ENCODE measurements at regions not wholly inside any gene's neighbourhood (a gene's known extent, or its start where the extent isn't known, plus 50 kb on each side); places are given as distances from the start of the nearest gene placed in this dataset.
"Not testable (repeated sequence)": the region's sequence is repeated elsewhere in the genome, so short reads cannot be mapped to it uniquely, and the experiment has no call there.

GRCh38 chr5:12578803-12579202, 674.6 kb upstream of the CTNND2 start:
- H2BK12ac ChIP-seq (ENCODE audit: low read depth, low read length); H3K4me3 ChIP-seq (ENCODE audit: extremely low read depth in 1 of 4, insufficient read depth in 2 of 4, low read depth in 3 of 4, low read length in 4 of 4); H3K9me3 ChIP-seq (ENCODE audit: insufficient read depth in 2 of 2, low read depth in 1 of 2, low read length in 1 of 2); H2BK5ac ChIP-seq (ENCODE audit: low read depth, low read length); H3K79me1 ChIP-seq (ENCODE audit: low read depth, low read length); H3K9ac ChIP-seq (replicated peaks in 1 of 4; ENCODE audit: extremely low read depth in 1 of 4, low read depth in 3 of 4, low read length in 3 of 4); H2BK20ac ChIP-seq (ENCODE audit: low read length); H4K5ac ChIP-seq (ENCODE audit: insufficient read length, low read depth, low read length); H3K79me2 ChIP-seq (ENCODE audit: control insufficient read depth in 1 of 2, insufficient read depth in 2 of 2, low read length in 2 of 2); H3K27ac ChIP-seq (ENCODE audit: low read depth, low read length); POLR2A ChIA-PET (ENCODE audit: partially characterized antibody); H3K4me2 ChIP-seq (ENCODE audit: insufficient read depth in 1 of 2, low read depth in 2 of 2, low read length in 2 of 2); H4K20me1 ChIP-seq (replicated peaks in 1 of 2; ENCODE audit: control insufficient read depth in 1 of 2, insufficient read depth in 2 of 2, low read length in 2 of 2); H2AK5ac ChIP-seq (ENCODE audit: low read depth, low read length); H4K91ac ChIP-seq (replicated peaks; ENCODE audit: insufficient read length, low read length); H2AFZ ChIP-seq (ENCODE audit: low read length); H2BK120ac ChIP-seq (replicated peaks; ENCODE audit: low read depth, low read length); H3K56ac ChIP-seq (replicated peaks; ENCODE audit: insufficient read length, low read depth, low read length); CTCF ChIA-PET (ENCODE audit: partially characterized antibody); H3K18ac ChIP-seq (ENCODE audit: extremely low read depth, low read length); H3K14ac ChIP-seq (ENCODE audit: insufficient read length); H3K36me3 ChIP-seq (ENCODE audit: control insufficient read depth in 2 of 4, insufficient read depth in 4 of 4, low read length in 3 of 4); H3K27me3 ChIP-seq (replicated peaks in 1 of 4; ENCODE audit: control insufficient read depth in 3 of 4, extremely low read depth in 1 of 4, insufficient read depth in 3 of 4, low read length in 3 of 4); H2BK15ac ChIP-seq (ENCODE audit: low read length); DNase-seq (ENCODE audit: low read depth in 1 of 2, low spot score in 2 of 2); H3K23me2 ChIP-seq (ENCODE audit: low read depth, low read length); H3K4me1 ChIP-seq (replicated peaks in 1 of 4; ENCODE audit: control insufficient read depth in 3 of 4, insufficient read depth in 4 of 4, low read length in 3 of 4); H3K4ac ChIP-seq (replicated peaks; ENCODE audit: insufficient read length, low read depth, low read length); H4K8ac ChIP-seq (ENCODE audit: extremely low read depth, insufficient read depth, low read length); FAIRE-seq; H3K23ac ChIP-seq (ENCODE audit: insufficient read length): not testable (repeated sequence)
- WGBS, 2 experiments (ENCODE audit: extremely low coverage in 1 of 2, insufficient coverage in 1 of 2, insufficient read length in 1 of 2, insufficient replicate concordance in 2 of 2, low coverage in 1 of 2, low lambda C conversion rate in 2 of 2, missing lambda C conversion rate in 1 of 2), result 95% methylated on average over 13 of the region's 13 CpGs; no CpG with 5 or more reads in 1 of the 2 experiments

- DNase-seq (ENCODE audit: low read depth in 1 of 2, low spot score in 2 of 2); H3K4me1 ChIP-seq (replicated peaks in 1 of 4; ENCODE audit: control insufficient read depth in 3 of 4, insufficient read depth in 4 of 4, low read length in 3 of 4); H3K23ac ChIP-seq (ENCODE audit: insufficient read length); H2AK5ac ChIP-seq (ENCODE audit: low read depth, low read length); H3K56ac ChIP-seq (replicated peaks; ENCODE audit: insufficient read length, low read depth, low read length); H3K4me2 ChIP-seq (ENCODE audit: insufficient read depth in 1 of 2, low read depth in 2 of 2, low read length in 2 of 2); H2BK12ac ChIP-seq (ENCODE audit: low read depth, low read length); H2BK15ac ChIP-seq (ENCODE audit: low read length); POLR2A ChIA-PET (ENCODE audit: partially characterized antibody); H3K18ac ChIP-seq (ENCODE audit: extremely low read depth, low read length); H3K23me2 ChIP-seq (ENCODE audit: low read depth, low read length); H2BK20ac ChIP-seq (ENCODE audit: low read length); FAIRE-seq; H3K36me3 ChIP-seq (ENCODE audit: control insufficient read depth in 2 of 4, insufficient read depth in 4 of 4, low read length in 3 of 4); H2BK120ac ChIP-seq (replicated peaks; ENCODE audit: low read depth, low read length); H4K8ac ChIP-seq (ENCODE audit: extremely low read depth, insufficient read depth, low read length); H3K9ac ChIP-seq (replicated peaks in 1 of 4; ENCODE audit: extremely low read depth in 1 of 4, low read depth in 3 of 4, low read length in 3 of 4); H3K27ac ChIP-seq (ENCODE audit: low read depth, low read length); H3K14ac ChIP-seq (ENCODE audit: insufficient read length); H3K9me3 ChIP-seq (ENCODE audit: insufficient read depth in 2 of 2, low read depth in 1 of 2, low read length in 1 of 2); H2BK5ac ChIP-seq (ENCODE audit: low read depth, low read length); H4K20me1 ChIP-seq (replicated peaks in 1 of 2; ENCODE audit: control insufficient read depth in 1 of 2, insufficient read depth in 2 of 2, low read length in 2 of 2); H3K79me1 ChIP-seq (ENCODE audit: low read depth, low read length); H3K27me3 ChIP-seq (replicated peaks in 1 of 4; ENCODE audit: control insufficient read depth in 3 of 4, extremely low read depth in 1 of 4, insufficient read depth in 3 of 4, low read length in 3 of 4); H3K4ac ChIP-seq (replicated peaks; ENCODE audit: insufficient read length, low read depth, low read length); H4K5ac ChIP-seq (ENCODE audit: insufficient read length, low read depth, low read length); H2AFZ ChIP-seq (ENCODE audit: low read length); CTCF ChIA-PET (ENCODE audit: partially characterized antibody); H4K91ac ChIP-seq (replicated peaks; ENCODE audit: insufficient read length, low read length); H3K4me3 ChIP-seq (ENCODE audit: extremely low read depth in 1 of 4, insufficient read depth in 2 of 4, low read depth in 3 of 4, low read length in 4 of 4); H3K79me2 ChIP-seq (ENCODE audit: control insufficient read depth in 1 of 2, insufficient read depth in 2 of 2, low read length in 2 of 2): not testable (repeated sequence)
- WGBS, 2 experiments (ENCODE audit: extremely low coverage in 1 of 2, insufficient coverage in 1 of 2, insufficient read length in 1 of 2, insufficient replicate concordance in 2 of 2, low coverage in 1 of 2, low lambda C conversion rate in 2 of 2, missing lambda C conversion rate in 1 of 2), result 100% methylated on average over 1 of the region's 1 CpG; no CpG with 5 or more reads in 1 of the 2 experiments
Measured at GRCh38 chr5:12576953-12577352, 672.7 kb upstream of the CTNND2 start.

Measured in H1 (cell line).